ENCODE measurements at regions not wholly inside any gene's neighbourhood (a gene's known extent, or its start where the extent isn't known, plus 50 kb on each side); places are given as distances from the start of the nearest gene placed in this dataset.
A peak's percentile ranks its signal among the peaks of the same experiment; 100 is the strongest.

- in situ Hi-C loops (cut with HindIII; ENCODE audit: low sequenced_read_pairs), result no loop called here
- DNase-seq (ENCODE audit: low spot score), result no peak
Observed at GRCh38 chr4:4913628-4914027, 54.2 kb downstream of the MSX1 start.

DNA sequence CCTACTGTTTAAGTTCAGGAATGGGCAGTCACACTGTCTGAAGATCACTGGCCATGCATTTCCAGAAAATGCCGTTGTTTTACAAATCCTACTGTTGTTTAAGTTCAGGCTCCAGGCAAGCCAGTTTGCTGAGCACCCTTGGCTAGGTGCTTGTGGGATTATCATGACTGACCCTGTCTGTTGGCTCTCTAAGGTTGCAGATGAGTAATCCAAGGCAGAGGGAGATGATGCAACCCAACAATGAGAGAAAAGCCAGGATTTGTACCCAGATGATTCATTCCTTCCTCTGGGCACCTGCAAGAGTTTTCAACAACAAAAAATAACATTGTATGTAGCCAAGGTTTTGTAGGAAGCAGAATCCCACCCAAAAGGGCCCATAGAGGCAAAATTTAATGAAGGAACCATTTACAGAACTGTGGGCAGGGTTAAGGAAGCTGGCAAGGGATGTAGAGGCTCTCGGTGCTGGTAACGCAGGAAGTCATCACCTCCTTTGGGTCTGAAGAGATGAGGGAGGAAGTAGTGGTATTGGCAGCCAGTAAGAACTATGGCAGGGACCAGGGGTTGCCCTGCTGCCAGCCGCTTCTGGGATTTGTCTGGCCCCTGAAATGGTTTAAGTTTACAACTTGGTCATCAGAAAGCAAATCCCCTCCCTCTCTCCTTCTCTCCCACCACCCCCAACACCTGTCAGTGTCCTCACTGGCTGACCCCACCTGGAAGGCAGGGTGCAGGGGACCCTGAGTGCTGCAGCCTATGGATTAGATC, 54.8 kb downstream of the MSX1 start:
- no peak for DNase-seq (ENCODE audit: low spot score)
- in situ Hi-C loops (cut with HindIII; ENCODE audit: low sequenced_read_pairs), result no loop called here

GRCh38 chr4:4914965-4915845, 55.7 kb downstream of the MSX1 start:
- in situ Hi-C loops (cut with HindIII; ENCODE audit: low sequenced_read_pairs), result no loop called here
- no peak for DNase-seq (ENCODE audit: low spot score)

DNA sequence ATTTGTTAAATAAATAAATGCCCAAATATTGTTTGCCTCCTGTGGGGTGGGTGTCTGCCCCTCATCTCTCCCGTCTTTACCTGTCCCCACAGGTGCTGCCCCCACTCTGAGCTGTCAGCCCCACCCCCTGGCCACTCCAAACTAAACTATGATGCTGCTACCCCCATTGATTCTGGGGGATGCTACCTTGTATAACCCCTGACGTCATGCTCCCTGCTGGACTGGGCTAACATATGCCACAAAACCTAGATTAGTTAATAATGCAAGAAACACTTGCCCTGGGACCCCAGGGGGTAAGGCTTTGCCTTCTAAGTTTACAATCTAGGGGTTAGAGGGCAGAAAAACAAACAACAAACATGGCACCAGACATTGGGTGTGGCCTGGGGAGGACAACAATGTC, 58.6 kb downstream of the MSX1 start:
- DNase-seq (ENCODE audit: low spot score), result no peak
- in situ Hi-C loops (cut with HindIII; ENCODE audit: low sequenced_read_pairs), result no loop called here

DNA sequence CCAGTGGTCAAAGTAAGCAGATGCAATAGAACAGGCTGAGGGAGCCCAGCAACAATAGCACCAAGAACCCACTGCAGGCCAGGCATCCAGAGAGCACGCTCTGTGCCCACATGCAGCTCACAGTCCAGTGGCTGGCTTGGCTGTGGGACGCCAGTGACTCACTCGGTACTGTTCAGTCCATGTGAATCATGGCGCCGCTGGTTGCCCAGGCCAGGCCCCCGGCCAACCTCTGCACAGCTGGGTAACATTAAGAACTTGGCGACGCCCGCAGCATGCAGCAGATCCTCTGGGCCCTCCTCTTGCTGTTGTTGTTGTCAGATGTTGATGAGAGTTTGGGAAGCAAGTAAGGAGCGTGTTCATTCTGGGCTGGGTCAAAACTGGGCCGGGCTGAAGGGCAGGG, 60.5 kb downstream of the MSX1 start:
- in situ Hi-C loops (cut with HindIII; ENCODE audit: low sequenced_read_pairs), result no loop called here
- DNase-seq (ENCODE audit: low spot score), result no peak

- in situ Hi-C loops (cut with HindIII; ENCODE audit: low sequenced_read_pairs), result no loop called here
- no peak for DNase-seq (ENCODE audit: low spot score)
Observed at GRCh38 chr4:4921077-4921476, 61.6 kb downstream of the MSX1 start.

GRCh38 chr4:4922441-4922840, 63.0 kb downstream of the MSX1 start:
- no peak for DNase-seq (ENCODE audit: low spot score)
- in situ Hi-C loops (cut with HindIII; ENCODE audit: low sequenced_read_pairs), result no loop called here

GRCh38 chr4:4923201-4923600, 63.7 kb downstream of the MSX1 start:
- DNase-seq (ENCODE audit: low spot score), result no peak
- in situ Hi-C loops (cut with HindIII; ENCODE audit: low sequenced_read_pairs), result no loop called here

- in situ Hi-C loops (cut with HindIII; ENCODE audit: low sequenced_read_pairs), result no loop called here
- no peak for DNase-seq (ENCODE audit: low spot score)
Observed at GRCh38 chr4:4930677-4931076, 71.2 kb downstream of the MSX1 start.

DNA sequence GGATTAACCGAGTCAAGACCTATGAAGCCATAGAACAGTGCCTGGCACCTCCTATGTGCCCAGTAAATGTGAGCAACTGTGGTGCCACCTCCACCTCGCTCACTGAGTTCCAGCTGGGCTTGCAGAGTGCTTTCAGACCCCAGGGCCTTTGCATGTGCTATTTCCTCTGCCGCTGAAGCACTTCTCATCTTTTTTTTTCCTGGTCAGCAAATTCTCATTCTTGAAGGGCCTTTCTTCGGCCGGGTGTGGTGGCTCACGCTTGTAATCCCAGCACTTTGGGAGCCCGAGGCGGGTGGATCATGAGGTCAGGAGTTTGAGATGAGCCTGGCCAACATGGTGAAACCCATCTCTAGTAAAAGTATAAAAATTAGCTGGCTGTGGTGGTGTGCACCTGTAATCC, 76.5 kb downstream of the MSX1 start:
- no peak for DNase-seq (ENCODE audit: low spot score)
- in situ Hi-C loops (cut with HindIII; ENCODE audit: low sequenced_read_pairs), result no loop called here

DNA sequence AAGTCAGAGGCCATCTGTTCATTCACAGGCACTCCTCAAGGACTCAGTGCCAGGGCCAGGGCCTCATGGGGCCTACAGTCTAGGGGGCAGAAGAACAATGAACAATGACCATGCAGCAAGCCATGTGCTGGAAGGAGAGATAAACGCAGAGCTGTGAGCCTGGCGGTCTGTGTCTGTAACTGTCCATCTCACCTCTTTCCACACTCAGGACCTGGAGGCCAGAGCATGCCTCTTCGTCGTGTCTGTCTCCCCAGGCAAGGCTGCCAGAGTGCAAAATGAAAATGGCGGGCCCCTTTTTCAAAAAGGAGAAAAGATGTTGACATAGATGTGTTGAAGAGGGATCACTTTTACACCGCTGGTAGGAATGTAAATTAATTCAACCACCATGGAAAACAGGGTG, 78.5 kb downstream of the MSX1 start:
- in situ Hi-C loops (cut with HindIII; ENCODE audit: low sequenced_read_pairs), result no loop called here
- no peak for DNase-seq (ENCODE audit: low spot score)

DNA sequence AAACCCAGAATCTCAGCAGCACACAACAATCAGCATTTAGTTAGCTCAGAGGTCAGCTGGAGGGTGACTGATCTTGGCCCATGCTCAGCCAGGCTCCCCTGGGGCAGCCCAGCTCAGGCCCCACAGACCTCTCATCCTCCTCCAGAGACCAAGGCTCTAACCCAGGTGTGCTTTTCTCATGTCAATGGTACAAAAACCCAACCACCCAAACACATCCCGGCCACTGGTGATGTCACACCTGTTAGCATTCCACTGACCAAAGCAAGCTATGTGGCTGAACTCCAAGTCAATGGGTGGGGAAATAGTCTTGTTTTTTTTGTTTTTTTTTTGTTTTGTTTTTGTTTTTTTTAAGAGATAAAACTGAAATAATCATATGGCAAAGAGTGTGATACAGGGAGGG, 77.5 kb downstream of the CYTL1 start:
- in situ Hi-C loops (cut with HindIII; ENCODE audit: low sequenced_read_pairs), result no loop called here
- DNase-seq (ENCODE audit: low spot score), result no peak

DNA sequence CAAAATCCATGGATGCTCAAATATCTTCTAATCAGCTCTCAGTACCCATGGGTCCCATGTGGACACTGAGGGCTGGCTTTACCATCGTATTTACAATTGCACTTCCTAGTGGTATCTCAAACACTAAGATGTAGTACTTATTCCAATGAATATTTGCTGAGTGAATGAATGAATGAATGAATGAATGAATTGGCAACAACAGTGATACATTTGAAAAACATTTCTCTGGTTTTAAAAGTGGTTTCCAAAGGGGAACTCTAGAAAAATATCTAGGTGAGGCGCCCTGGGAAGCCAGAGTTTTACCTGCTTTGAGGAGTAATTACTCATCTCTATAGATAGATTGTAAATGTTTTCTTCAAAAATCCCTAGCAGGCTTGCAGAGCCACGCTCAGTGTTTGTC, 76.6 kb downstream of the CYTL1 start:
- DNase-seq (ENCODE audit: low spot score), result no peak
- in situ Hi-C loops (cut with HindIII; ENCODE audit: low sequenced_read_pairs), result no loop called here

- DNase-seq (ENCODE audit: low spot score), result no peak
- in situ Hi-C loops (cut with HindIII; ENCODE audit: low sequenced_read_pairs), result no loop called here
Observed at GRCh38 chr4:4945021-4945420, 74.2 kb downstream of the CYTL1 start.

- no peak for DNase-seq (ENCODE audit: low spot score)
- in situ Hi-C loops (cut with HindIII; ENCODE audit: low sequenced_read_pairs), result no loop called here
Observed at GRCh38 chr4:4945829-4946228, 73.4 kb downstream of the CYTL1 start.

- in situ Hi-C loops (cut with HindIII; ENCODE audit: low sequenced_read_pairs), result no loop called here
- no peak for DNase-seq (ENCODE audit: low spot score)
Observed at GRCh38 chr4:4946416-4946815, 72.8 kb downstream of the CYTL1 start.

DNA sequence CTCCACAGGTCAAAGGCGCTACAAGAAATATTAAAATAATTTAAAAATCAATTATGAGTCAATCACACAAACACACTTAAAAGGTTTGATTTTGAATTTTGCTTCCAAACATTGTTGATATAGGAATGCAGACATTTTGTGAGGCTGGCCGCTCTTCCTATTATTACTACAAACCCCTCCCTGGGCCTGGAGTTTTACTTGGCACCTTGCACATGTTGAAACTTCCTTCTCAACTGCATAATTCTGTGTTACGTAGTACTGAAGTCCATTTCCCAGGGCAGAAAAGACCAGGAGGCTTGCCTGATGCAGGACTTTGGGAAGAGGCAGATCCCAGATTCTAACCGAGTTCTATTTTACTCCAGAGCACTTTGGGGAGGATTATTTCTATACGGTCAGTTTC, 71.5 kb downstream of the CYTL1 start:
- in situ Hi-C loops (cut with HindIII; ENCODE audit: low sequenced_read_pairs), result no loop called here
- no peak for DNase-seq (ENCODE audit: low spot score)

DNA sequence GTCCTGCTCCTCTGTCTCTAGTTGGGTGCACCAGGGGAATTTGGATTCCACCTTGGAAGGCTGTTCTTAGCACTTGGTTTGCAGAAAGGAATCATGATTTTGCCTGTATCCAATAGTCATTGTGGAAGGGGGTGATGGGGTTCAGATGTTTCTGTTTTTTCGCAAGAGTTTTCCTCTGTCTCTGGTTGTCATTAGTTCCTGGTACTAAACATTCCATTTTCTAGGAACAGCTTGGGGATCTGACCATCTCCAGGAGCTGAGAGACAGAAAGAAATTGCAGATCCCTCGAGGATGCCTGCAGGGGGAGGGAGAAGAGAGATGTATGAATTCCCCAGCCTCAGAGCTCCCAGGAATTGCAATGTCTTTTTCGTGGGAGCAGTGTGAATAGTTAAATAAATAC, 70.9 kb downstream of the CYTL1 start:
- in situ Hi-C loops (cut with HindIII; ENCODE audit: low sequenced_read_pairs), result no loop called here
- DNase-seq (ENCODE audit: low spot score), result no peak

DNA sequence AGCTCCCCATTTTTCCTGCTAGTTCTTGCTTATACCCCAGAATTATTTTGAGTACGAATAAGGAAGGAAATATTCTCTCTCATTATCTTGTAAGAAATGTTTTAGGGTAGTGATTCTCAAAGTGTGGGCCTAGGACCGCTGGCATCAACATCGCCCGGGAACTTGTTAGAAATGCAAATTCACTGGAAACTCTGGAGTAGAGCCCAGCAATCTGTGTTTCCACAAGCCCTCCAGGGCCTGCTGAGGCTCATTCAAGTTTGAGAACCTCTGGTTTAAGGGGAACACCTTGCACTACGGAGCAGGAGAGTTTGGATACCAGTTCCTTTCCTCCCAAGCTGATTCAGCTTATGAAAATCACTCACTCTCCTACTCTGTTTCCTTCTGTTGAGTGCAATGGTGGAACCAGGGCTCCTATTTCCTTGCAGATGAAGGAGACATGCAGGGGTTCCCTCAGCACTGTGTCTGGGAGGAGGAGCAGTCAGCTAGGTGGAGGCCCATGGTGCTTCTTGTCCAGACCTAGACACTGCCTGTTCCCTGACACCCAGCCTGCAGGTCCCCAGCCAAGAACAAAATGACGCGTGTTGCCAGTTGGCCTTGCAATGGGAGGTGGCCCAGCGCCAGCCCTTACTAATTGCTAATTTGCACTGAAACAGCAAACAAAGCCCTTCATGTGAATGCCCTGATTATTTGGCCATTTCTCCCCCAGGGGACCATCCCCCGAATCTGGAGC, 68.5 kb downstream of the CYTL1 start:
- in situ Hi-C loops (cut with HindIII; ENCODE audit: low sequenced_read_pairs), result no loop called here
- peak; percentile 42 for DNase-seq (ENCODE audit: low spot score)

DNA sequence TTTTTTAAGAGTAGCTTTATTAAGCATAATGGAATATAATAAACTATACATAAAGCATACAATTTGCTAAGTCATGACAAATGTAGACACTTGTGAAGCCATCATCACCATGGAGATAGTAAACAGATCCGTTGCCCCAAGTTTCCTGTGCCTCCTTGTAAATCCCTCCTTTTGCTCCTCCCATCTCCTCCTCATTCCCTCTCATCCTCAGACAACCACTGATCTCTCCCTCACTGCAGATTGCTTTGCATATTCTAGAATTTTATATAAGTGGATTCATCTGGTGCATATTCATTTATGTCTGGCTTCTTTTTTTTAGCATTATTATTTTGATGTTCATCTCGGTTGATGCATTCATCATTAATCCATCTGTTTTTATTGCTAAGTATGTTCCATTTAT, 67.0 kb downstream of the CYTL1 start:
- DNase-seq (ENCODE audit: low spot score), result no peak
- in situ Hi-C loops (cut with HindIII; ENCODE audit: low sequenced_read_pairs), result no loop called here
